HG03575 (cell line): ENCODE measurements at regions not wholly inside any gene's neighbourhood (a gene's known extent, or its start where the extent isn't known, plus 50 kb on each side); places are given as distances from the start of the nearest gene placed in this dataset.
"Not testable (repeated sequence)": the region's sequence is repeated elsewhere in the genome, so short reads cannot be mapped to it uniquely, and the experiment has no call there.

Source experiments
- ATAC-seq: cut with Tn5 transposase; IDR thresholded peaks from one replicate; pipeline ENCODE4 v1.9.1; 2021; ENCODE audit not compliant: unreplicated experiment, insufficient number of reproducible peaks, low FRiP score; ENCODE audit errors: extremely low read depth

GRCh38 chr7:119756687-119757086 lies 516.3 kb upstream of the KCND2 start:
- ATAC-seq = no peak

GRCh38 chr7:119758254-119758653 lies 514.7 kb upstream of the KCND2 start:
- ATAC-seq = no peak

GRCh38 chr7:119761776-119762175 lies 511.2 kb upstream of the KCND2 start:
- ATAC-seq = no peak

GRCh38 chr7:119782286-119782685 lies 490.7 kb upstream of the KCND2 start:
- no peak for ATAC-seq

GRCh38 chr7:119783799-119784198 lies 489.2 kb upstream of the KCND2 start:
- no peak for ATAC-seq

GRCh38 chr7:119802147-119802546 lies 470.8 kb upstream of the KCND2 start:
- no peak for ATAC-seq

- no peak for ATAC-seq
These were observed 447.8 kb upstream of the KCND2 start for GRCh38 chr7:119825091-119825655.

- ATAC-seq = no peak
These were observed 446.4 kb upstream of the KCND2 start for GRCh38 chr7:119826547-119826946.

- ATAC-seq = no peak
These were observed 434.5 kb upstream of the KCND2 start for GRCh38 chr7:119838444-119838843.

GRCh38 chr7:119842337-119842736 lies 430.6 kb upstream of the KCND2 start:
- ATAC-seq = no peak

GRCh38 chr7:119842786-119843185 lies 430.2 kb upstream of the KCND2 start:
- no peak for ATAC-seq

GRCh38 chr7:119861385-119861784 lies 411.6 kb upstream of the KCND2 start:
- ATAC-seq = no peak

GRCh38 chr7:119868387-119868786 lies 404.6 kb upstream of the KCND2 start:
- no peak for ATAC-seq

- no peak for ATAC-seq
These were observed 393.1 kb upstream of the KCND2 start for GRCh38 chr7:119879835-119880234.

GRCh38 chr7:119886007-119886406 lies 387.0 kb upstream of the KCND2 start:
- no peak for ATAC-seq

- not testable (repeated sequence) for ATAC-seq
These were observed 386.4 kb upstream of the KCND2 start for GRCh38 chr7:119886525-119886924.

- ATAC-seq = no peak
These were observed 384.7 kb upstream of the KCND2 start for GRCh38 chr7:119888251-119888650.

- no peak for ATAC-seq
These were observed 382.3 kb upstream of the KCND2 start for GRCh38 chr7:119890631-119891030.

GRCh38 chr7:119895320-119895719 lies 377.7 kb upstream of the KCND2 start:
- no peak for ATAC-seq

GRCh38 chr7:119896386-119896785 lies 376.6 kb upstream of the KCND2 start:
- ATAC-seq = no peak

- no peak for ATAC-seq
These were observed 371.8 kb upstream of the KCND2 start for GRCh38 chr7:119900996-119901672.
